ENCODE measurements at regions not wholly inside any gene's neighbourhood (a gene's known extent, or its start where the extent isn't known, plus 50 kb on each side); places are given as distances from the start of the nearest gene placed in this dataset.

DNA sequence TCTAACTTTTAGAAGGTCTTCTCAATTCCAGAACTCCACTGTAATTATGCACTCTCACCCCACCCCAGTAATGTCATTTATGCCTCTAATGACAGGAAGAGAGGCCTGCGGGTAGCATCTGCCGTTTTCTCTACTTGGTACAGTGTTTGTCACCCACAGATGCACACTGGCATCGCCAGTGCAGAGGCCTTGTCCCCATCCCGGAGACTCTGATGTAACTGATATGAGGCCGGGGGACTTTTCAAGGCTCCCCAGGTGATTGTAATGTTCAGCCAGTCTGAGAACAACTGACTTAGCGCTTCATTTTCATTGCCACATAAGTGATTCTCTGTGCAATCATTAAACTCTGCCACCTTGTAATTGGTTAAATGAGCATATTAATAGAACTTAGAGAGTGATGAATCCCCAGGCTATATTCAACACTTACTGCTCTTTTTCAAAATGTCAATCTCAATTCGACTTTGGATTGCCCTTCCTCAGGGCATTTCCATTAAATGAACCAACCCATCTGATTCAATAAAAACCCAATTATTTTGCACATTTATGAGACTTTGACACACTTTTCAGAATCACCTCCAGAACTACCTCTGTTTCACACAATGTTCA is 113.2 kb downstream of the HERPUD2 start:
- DNase-seq, result no peak

DNA sequence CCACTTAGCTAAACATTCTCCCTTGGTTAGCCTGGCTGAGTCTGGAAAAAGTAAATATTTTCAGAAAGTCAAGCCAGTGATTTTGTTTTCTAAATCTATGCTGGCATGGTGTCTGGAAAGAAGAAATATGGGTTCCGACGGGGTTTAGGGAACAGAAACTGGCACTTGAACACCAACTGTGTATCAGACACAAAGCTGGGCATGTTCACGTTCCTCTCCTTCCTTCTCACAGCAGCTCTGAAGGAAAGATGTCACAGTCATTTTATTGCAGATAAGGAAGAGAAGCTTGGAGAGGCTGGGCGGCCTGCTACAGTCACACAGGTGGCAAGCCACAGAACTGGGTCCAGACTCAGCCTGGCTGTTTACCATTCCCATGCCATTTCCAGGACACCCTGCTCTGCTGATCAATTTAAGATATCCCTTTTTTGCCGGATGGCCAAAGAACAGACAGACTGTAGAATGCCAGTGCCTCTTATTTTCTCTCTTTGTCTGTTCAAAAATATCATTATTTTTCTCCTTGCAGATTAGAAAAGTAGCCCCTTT is 118.8 kb downstream of the HERPUD2 start:
- DNase-seq, result no peak

DNA sequence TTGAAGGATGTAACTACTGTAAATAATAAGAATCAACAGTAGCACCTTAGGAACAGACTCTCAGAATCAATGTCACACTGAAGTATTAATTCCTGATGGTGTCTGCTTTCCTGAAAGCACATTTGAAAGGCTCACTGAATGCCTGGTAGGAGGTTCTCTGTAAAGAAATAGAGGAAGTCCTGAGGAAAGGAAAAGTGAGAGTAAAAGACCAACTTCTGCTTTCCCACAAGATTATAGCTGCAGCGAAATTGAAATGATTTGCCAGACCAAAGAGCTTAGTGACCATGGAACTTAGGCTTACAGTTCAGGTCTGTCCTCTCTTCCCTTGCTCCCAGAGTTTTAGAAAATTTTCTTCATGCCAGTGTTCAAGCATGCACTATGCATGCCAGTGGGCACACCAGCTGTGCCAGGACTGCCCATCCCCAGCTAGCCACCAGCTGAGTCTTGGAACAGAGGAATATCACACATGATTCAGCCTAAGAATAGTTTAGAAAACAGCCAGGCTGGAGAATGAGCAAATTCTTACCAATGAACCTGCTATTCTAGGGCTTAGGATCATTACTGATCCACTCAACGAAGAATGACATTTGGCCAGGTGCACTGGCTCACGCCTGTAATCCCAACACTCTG is 123.2 kb downstream of the HERPUD2 start:
- no peak for DNase-seq

DNA sequence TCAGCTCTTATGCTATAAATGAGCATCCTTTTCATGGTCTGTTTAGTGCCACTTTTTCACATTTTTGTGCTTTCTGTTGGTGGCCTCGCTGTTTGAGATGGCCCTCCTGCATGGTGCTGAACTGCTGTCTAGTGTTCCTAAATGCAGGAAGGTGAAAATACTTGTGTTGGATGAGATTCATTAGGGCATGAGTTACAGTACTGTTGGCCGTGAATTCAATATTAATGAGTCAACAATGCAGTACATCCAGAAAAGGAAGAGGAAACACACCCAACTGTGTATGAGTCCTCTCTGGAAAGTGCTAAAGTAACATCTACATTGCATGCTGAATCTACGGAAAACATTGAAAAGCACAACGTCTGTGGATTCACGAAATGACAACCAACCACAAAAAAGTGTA is 124.0 kb downstream of the HERPUD2 start:
- DNase-seq, result no peak

DNA sequence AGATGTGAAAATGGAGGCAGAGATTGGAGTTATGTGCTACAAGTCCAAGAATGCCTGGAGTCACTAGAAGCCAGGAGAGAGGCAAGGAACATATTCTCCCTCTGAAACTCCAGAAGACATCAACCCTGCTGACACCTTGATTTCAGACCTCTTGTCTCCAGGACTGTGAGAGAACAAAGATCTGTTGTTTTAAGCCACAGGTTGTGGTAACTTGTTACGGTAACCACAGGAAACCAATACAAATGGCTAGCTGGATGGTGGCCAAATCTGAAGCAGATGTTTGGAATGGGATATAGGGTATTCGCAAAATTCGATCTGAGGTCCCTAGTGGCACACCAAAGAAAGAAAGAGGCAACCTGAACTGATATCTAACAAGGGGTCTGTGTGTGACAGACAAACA is 129.0 kb downstream of the HERPUD2 start:
- no peak for DNase-seq

DNA sequence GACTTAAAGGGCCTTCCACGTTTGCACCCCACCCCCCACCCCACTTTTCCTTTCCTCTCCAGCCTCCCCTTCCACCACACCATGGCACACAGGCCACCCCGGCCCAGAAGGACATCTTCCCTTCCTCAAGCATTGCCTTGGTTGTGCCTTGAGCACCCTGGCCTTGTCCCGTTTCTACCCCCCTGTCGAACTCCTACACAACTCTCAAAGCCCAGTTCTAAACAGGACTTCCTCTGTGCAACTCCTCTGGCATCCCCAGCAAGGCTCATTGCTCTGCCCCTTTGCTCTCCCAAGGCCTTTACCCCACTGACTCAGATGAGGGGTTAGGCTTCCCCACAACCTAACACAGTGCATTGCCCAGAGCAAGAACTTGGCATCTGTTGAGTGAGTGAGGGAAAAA is 136.1 kb downstream of the HERPUD2 start:
- DNase-seq, result no peak

DNA sequence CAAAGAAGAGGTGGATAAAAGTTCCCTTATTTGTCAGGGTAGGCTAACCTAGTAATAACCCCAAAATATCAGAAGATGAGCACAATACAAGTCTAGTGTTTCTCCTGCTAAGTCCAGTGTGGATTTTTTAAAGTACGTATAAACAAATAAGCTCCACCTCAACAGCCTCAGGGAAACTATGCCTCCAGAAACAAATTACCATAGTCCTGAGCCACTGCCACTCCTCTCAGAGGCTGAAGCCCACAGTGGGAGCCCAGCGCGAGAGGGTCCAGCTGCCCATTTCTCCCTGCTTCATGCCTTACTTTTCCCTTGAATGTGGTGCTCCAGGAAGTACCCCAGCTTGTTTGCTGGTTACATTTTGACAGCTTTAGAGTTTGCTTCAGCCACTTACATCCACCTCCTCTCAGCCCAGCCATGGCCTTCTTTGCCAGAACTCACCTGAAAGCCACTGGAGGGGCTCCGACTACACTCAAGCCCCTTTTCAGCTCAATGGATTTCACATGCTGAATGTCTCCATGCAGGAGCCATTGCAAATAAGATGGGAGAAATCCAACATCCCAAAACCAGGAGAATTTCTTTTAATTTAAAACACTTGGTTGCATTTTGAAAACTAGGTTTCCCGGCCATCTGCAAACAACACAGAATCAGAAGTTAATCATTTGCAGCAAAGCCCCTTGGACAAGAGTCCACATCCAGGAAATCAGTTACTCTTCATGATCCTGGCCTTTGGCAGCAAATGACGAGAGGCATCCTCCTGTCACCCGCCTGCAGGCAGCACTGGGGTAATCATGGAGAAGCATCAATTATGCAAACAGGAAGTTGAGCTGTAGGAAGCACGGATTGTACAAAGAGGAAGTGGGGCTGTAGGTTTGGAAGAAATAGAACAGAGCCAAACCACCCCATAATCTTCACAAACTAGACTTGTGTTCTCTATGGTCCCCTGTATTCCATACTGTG is 138.1 kb downstream of the HERPUD2 start:
- DNase-seq, result no peak

DNA sequence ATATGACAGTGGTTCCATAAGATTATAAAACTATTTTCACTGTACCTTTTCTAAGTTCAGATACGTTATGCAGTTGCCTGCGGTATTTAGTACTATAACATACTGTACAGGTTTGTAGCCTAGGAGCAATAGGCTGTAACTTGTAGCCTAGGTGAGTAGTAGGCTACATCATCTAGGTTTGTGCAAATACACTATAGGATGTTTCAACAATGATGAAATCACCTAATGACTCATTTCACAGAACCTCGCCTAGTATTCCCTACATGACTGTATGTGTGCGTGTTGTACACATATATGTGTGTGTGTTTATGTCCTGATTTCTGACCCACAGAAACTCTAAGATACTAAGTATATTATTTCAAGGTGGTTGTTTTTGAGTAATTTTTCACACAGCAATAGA is 139.0 kb downstream of the HERPUD2 start:
- no peak for DNase-seq

DNA sequence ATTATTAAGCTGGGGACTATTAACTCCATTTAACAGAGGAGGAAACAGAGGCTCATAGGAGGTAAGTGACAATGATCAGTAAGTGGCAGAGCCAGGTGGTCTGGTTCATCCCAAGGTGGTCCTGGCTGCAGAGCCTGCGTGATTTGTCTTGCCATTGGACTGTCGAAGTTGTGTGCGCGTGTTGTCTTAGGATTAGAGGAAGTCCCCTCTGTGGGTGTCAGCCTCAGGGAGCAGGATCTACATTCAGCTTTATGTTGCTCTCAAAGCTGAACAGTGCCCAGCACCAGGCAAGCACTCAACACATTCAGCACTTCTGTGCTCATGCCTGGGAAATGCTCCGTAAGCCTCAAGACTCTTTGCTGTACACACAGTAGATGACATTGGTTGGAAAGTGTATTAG is 139.5 kb downstream of the HERPUD2 start:
- DNase-seq, result no peak

DNA sequence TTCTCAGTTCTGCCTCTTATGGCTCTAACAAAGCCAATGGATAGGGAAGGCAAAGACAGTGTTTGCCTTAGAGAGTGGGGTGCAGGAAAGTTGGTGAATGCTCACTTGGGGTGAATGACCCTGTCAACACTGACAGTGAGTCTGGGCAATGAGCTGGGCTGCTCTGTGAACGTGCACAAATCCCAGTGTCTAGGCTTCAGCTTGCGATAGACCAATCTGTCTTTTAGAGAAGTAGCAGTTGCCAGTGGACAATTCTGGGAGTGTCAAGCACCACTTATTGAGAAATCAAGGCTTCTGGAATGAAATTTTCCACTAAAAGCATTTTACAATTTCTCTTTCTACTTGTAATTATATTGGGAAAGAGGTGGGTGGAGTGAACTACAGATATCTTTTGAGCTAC is 141.4 kb downstream of the HERPUD2 start:
- no peak for DNase-seq

DNA sequence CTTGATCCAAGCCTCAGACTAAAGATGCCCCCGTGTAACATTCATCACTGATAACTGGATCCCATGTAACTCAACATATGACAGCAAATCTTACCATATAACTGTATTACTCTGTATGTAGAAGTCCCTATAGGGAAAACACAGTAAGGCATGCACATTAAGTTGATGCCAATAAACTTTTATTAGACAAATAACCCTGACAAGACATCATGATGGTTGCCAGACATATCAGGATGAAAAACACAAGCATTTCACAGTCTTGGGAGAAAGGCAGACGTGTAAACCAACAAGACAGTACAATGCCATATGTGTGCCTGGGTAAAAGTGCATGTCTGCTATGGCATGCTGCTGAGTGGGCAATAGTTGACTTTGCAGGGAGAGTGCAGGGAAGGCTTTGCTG is 142.2 kb downstream of the HERPUD2 start:
- DNase-seq, result no peak

DNA sequence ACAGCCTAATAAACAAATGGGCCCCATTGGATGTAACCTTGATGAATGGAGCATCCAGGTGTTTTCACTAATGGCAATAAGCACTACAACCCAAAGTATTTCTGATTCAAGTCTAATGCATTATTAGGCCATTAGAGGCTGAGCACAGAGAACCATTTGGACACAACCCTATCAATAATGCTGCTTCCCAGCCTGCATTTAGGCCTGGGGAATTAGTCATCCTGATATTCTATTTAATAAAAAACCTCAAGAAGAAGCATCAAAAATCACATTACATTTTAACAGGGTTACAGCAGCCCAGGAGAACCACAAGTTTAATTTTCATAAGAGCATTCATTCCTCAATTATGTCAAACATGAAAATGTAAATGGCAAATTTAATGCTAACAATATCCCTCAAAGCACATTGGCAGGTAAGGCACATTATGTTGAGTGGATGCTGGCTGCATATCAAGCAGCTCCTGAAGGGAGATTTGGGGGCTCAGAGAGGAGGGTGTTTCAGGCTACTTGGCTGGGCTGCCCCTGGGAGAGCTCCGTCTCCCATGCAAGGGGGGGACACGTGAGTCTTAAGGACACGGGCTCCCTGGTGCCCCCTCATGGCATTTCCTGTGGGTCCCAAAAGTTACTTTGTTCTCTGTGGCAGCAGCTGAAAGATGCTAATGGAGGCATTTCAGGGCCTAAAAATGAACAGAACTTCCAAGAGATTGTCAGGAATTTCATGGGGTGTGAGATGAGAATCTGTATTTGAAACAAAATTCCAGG is 143.4 kb downstream of the HERPUD2 start:
- DNase-seq, result no peak

DNA sequence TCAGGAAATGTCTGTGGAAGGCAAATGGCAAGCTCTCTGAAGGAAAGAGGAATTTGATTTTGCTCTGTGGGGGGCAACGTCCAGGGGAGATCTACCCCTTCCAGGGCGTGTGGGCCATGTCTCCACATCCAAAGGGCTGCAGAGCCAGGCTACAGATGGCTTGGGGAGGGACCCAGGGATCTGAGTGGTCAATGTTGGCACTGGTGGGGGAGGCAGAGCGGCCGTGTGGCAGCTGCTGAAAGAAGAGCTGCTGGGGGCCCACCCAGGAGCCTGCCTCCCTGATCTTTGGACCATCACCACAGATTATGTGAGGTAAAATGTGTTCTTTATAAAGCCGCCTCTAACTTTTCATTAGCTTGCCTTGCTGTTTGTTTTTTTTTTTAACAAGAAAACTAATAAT is 144.1 kb downstream of the HERPUD2 start:
- DNase-seq, result no peak

DNA sequence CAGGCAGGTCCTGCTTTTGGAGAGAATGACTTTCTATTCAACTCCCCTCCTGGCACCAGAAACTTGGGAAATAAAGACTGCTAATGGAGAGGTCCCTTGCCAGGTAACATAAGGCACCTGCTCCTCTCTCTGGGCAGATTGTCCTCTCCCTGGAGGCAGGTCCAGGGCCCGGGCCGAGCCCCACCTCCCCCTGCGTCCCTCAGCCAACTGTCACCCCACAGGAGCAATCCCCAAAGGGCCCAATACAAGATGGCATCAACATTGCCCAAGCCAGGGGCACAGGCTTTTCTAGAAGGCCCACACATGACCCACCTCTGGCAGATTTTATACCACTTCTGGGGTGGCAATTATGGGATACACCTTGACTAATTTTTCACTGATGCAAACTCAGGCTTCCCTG is 145.2 kb downstream of the HERPUD2 start:
- DNase-seq, result no peak

DNA sequence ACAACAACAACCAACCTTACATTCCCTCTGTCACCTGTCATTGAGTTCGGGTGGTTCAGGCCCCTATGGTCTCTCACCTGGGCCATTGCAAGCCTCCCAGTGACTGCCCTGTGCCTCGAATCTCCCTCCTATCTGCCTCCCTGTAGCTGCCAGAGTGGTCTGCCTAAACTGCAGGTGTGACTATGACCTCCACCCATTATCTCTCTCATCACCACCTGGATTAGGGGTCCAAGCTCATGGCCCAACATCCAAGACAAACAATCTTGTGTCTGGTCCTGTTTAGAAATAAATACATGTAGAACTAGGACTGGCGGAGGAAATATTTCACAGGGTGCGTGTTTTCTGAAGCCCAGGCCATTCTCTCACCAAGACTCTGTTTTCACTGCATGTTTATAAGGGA is 146.6 kb downstream of the HERPUD2 start:
- DNase-seq, result no peak

DNA sequence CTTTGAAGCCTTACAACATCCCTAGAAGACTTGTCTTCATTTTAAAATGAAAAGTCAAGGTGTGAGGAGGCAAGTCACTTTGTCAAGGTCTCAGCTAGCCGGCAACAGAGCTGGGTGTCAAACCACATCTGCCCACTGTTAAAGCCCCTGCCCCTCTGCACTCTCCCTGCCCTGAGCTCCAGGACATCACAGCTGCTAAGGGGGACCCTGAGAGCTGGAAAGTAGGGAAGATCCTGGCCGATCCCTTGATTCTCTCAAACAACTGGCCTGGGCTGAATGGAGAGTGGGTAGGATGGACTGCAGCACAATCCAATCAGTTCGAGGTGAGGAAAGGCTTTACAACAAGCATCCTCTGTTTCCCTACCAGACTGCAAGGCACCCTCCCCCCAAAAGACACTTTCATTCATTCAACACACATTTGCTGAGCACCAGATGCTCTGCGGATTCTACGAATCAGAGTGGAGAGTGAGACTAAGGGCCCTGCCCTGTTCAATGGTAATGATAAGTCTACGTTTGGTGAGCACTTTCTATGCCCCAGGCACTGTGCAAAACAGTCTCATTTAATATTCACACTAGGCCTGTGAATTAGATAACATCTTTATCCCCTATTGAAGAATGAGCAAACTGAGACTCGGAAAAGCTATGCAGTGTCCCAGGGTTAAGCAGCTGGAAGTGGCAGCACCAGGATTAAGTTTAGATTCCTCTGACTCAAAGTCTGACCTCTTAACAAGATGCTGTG is 148.1 kb downstream of the HERPUD2 start:
- DNase-seq, result no peak

DNA sequence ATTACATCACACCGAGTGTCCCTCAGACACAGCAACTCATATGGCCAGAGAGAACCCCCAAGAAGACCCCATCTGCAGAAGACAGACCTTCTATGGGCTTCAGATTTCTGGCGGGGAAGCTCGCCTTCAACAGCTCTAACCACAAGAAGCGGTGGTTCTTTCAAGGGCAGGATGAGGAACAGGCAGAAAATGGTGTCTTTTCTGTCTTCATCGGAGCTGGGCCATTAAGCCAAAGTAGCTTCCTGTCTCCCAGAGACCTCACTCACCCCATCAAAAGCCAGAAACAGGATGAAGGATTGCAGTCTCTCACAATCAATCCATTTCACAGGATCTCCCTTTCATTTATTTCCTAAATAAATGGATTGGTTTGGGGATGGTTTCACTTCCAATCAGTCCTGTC is 149.1 kb downstream of the HERPUD2 start:
- DNase-seq, result no peak

DNA sequence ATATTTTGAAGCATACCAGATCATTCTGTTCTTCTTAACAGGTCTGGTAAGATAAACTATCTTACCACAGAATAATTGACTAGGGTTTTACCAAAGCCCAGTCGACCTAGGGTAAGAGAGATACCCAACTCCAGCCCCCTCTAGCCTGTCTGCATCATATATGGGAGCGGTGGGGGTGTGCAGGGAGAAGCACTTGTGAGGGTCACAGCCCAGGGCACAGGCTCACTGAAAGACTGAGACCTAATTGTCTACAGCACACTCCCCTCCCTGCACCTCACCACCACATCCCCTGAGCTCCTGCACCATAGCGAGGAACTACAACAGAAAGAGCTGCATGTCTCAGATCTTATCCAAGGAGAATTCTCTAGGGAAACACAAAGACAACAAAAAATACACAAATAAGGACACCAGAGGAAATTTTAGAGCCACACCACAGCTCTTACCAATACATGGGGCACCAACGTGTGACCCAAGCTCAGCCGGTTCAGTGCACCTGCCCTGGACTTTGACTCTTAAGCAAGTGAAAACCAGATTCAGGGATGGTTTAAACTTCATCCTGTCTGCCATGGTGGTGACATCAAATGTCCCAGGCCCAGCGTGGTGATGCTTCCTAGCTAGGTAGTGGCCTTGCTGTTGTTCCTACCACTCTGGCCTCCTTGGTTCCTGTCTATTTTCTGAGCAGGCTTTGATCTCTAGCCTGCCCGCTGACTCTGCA is 150.8 kb downstream of the HERPUD2 start:
- DNase-seq, result no peak

DNA sequence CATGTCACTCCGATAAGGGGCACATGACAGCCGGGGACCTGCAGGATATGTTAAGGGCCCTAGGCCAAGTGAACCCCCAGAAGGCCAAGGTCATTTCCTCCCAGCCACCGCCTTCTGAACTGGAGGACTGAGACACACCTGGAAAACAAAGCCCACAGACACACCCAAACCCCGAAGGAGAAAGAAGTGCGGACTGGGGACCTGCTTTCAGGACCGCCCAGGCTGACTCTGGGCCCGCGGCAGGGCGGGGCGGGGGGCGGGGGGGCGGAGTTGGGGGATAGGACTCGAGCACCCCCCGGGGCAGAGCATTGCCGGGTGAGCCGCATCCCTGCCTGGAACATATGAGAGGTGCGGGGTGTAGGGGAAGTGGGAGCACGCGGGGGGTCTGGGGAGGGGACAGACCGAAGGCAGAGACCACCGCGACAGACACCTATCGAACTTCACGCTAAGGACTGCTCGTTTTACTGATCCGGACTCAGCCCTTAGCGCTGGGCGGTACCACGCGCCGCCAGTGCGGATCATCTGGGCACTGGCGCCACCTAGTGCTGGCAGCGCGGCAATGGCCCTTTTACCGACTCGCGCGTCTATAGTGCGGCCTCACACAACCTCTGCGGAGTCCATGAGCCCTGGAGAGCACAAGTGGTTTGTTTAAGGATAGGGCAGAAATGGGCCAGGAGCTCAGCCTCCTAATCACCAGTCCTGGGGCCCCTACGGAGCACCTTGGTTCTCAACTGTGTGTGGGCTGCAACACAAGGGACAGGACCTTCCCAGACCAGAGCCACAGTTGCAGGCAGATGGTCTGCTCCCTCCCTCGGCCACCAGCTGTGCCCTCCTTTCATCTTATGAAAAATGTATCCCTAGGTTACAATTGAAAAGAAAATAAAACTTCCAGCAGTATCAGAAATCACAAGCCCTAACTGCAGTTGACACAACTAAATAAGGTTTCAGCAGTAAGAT is 157.6 kb downstream of the HERPUD2 start:
- peak; percentile 46 for DNase-seq

DNA sequence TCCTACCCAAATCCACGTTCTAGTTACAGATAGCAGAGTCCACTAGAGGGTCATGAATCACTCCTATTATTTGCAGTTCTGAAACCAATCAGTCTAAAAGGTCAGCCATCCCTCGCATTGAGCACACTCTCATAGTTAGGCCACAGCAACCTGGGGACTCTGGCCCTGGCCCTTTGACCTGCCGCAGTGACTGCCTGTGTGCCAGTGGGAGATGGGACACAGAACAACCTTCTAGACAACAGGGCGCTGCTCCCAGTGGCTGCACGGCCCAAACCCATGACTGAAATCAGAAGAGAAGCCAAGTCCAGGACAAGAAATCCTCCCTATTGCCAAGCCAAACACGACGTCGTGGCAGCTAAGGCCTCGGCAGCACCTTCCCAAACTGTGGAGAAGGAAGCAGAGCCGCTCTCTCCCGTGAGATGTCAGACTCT is 158.5 kb downstream of the HERPUD2 start:
- no peak for DNase-seq
